H1 (cell line): ENCODE measurements at regions not wholly inside any gene's neighbourhood (a gene's known extent, or its start where the extent isn't known, plus 50 kb on each side); places are given as distances from the start of the nearest gene placed in this dataset.
A peak's percentile ranks its signal among the peaks of the same experiment; 100 is the strongest.

Source experiments
- CTCF ChIA-PET: fragments of 300-600 bp; sonication (Branson Sonifier 250); formaldehyde crosslinking; loops from one replicate; lab custom pipeline; 2021; ENCODE audit not compliant: partially characterized antibody; lab: Charles Lee
- POLR2A ChIA-PET: fragments of 300-600 bp; sonication (Branson Sonifier 250); formaldehyde crosslinking; loops from one replicate; lab custom pipeline; 2021; ENCODE audit warnings: inconsistent platforms; ENCODE audit not compliant: partially characterized antibody; lab: Charles Lee
- DNase-seq, 2 experiments: peaks; one replicate each; pipeline versions ENCODE4 v3.0.0 to v3.0.0-alpha.2; 2010 to 2022; ENCODE audit warnings: low spot score in 2 of 2, low read depth in 1 of 2, mixed read lengths in 1 of 2
- FAIRE-seq: peaks from 2 replicates; lab custom pipeline; 2011; peaks lifted over from hg19 to GRCh38; lab: Jason Lieb, UNC
- H2AFZ ChIP-seq: 2 replicates; pipeline ENCODE4 v1.8.1; 2012; ENCODE audit warnings: low read length, inconsistent platforms
- H2AK5ac ChIP-seq: 2 replicates; pipeline ENCODE4 v1.6.1; 2013; ENCODE audit warnings: low read depth, low read length
- H2BK120ac ChIP-seq: replicated peaks from 2 replicates; pipeline ENCODE3; 2013; ENCODE audit warnings: low read depth, low read length, inconsistent platforms
- H2BK12ac ChIP-seq: 2 replicates; pipeline ENCODE4 v1.6.1; 2013; ENCODE audit warnings: low read depth, low read length
- H2BK15ac ChIP-seq: 2 replicates; pipeline ENCODE4 v1.6.1; 2013; ENCODE audit warnings: low read length
- H2BK20ac ChIP-seq: 2 replicates; pipeline ENCODE4 v1.6.1; 2013; ENCODE audit warnings: low read length
- H2BK5ac ChIP-seq: 2 replicates; pipeline ENCODE4 v1.6.1; 2013; ENCODE audit warnings: low read depth, low read length
- H3K14ac ChIP-seq: 2 replicates; pipeline ENCODE4 v1.6.1; 2013; ENCODE audit warnings: inconsistent platforms; ENCODE audit not compliant: insufficient read length
- H3K18ac ChIP-seq: 2 replicates; pipeline ENCODE4 v1.6.1; 2013; ENCODE audit warnings: low read length; ENCODE audit errors: extremely low read depth
- H3K23ac ChIP-seq: 2 replicates; pipeline ENCODE4 v1.6.1; 2013; ENCODE audit warnings: inconsistent platforms; ENCODE audit not compliant: insufficient read length
- H3K23me2 ChIP-seq: 2 replicates; pipeline ENCODE4 v1.6.1; 2013; ENCODE audit warnings: low read depth, low read length
- H3K27ac ChIP-seq: 2 replicates; pipeline ENCODE4 v1.6.1; 2011; ENCODE audit warnings: low read depth, low read length, inconsistent platforms
- H3K27me3 ChIP-seq, 4 experiments: replicated peaks in 1 of 4; 1 replicate in 1 of 4; 2 replicates in 3 of 4; pipeline versions ENCODE4 v1.6.1 to v1.8.1; 2011 to 2013; ENCODE audit warnings: low read length in 3 of 4, mild to moderate bottlenecking in 3 of 4, inconsistent platforms in 2 of 4, mixed read lengths in 2 of 4, moderate library complexity in 1 of 4; ENCODE audit not compliant: control insufficient read depth in 3 of 4, insufficient read depth in 3 of 4; ENCODE audit errors: extremely low read depth in 1 of 4
- H3K36me3 ChIP-seq, 4 experiments: 2 replicates each; pipeline versions ENCODE4 v1.6.1 to v1.8.1; 2011 to 2013; ENCODE audit warnings: mild to moderate bottlenecking in 4 of 4, low read length in 3 of 4, moderate library complexity in 2 of 4, control low read depth in 1 of 4, inconsistent platforms in 1 of 4; ENCODE audit not compliant: insufficient read depth in 4 of 4, control insufficient read depth in 2 of 4
- H3K4ac ChIP-seq: replicated peaks from 2 replicates; pipeline ENCODE3; 2013; ENCODE audit warnings: low read length, low read depth, mixed read lengths, inconsistent platforms; ENCODE audit not compliant: insufficient read length
- H3K4me1 ChIP-seq, 4 experiments: replicated peaks in 1 of 4; 1 replicate in 1 of 4; 2 replicates in 3 of 4; pipeline versions ENCODE4 v1.6.1 to v1.8.1; 2011 to 2013; ENCODE audit warnings: low read length in 3 of 4, inconsistent platforms in 2 of 4, mixed read lengths in 1 of 4; ENCODE audit not compliant: insufficient read depth in 4 of 4, control insufficient read depth in 3 of 4
- H3K4me2 ChIP-seq, 2 experiments: 2 replicates each; pipeline versions ENCODE4 v1.6.1 to v1.8.1; 2011 to 2013; ENCODE audit warnings: low read depth in 2 of 2, low read length in 2 of 2, control low read depth in 1 of 2, inconsistent platforms in 1 of 2, mild to moderate bottlenecking in 1 of 2; ENCODE audit not compliant: insufficient read depth in 1 of 2
- H3K4me3 ChIP-seq, 4 experiments: fragments of 200-600, 300-600 bp in 1 of 4; sonication (generic), shearing (Covaris generic), sonication (Bioruptor Twin) in 1 of 4; 2 replicates each; pipeline versions ENCODE4 v1.5.1 to v1.8.1; 2011 to 2016; ENCODE audit warnings: low read length in 4 of 4, low read depth in 3 of 4, control low read depth in 2 of 4, inconsistent platforms in 2 of 4, mild to moderate bottlenecking in 2 of 4, mixed read lengths in 1 of 4, moderate library complexity in 1 of 4; ENCODE audit not compliant: insufficient read depth in 2 of 4; ENCODE audit errors: extremely low read depth in 1 of 4
- H3K56ac ChIP-seq: replicated peaks from 2 replicates; pipeline ENCODE3; 2013; ENCODE audit warnings: low read depth, mild to moderate bottlenecking, mixed read lengths, low read length, inconsistent platforms; ENCODE audit not compliant: insufficient read length
- H3K79me1 ChIP-seq: 2 replicates; pipeline ENCODE4 v1.6.1; 2013; ENCODE audit warnings: low read depth, low read length, control low read depth
- H3K79me2 ChIP-seq, 2 experiments: 2 replicates each; pipeline versions ENCODE4 v1.6.1 to v1.8.1; 2012 to 2013; ENCODE audit warnings: low read length in 2 of 2, mild to moderate bottlenecking in 2 of 2, inconsistent platforms in 1 of 2; ENCODE audit not compliant: insufficient read depth in 2 of 2, control insufficient read depth in 1 of 2
- H3K9ac ChIP-seq, 4 experiments: replicated peaks in 1 of 4; 1 replicate in 1 of 4; 2 replicates in 3 of 4; pipeline versions ENCODE4 v1.6.1 to v1.8.1; 2011 to 2013; ENCODE audit warnings: low read depth in 3 of 4, low read length in 3 of 4, control low read depth in 2 of 4, mild to moderate bottlenecking in 2 of 4, moderate library complexity in 2 of 4, inconsistent platforms in 1 of 4; ENCODE audit errors: extremely low read depth in 1 of 4
- H3K9me3 ChIP-seq, 2 experiments: 2 replicates each; pipeline versions ENCODE4 v1.6.1 to v1.8.1; 2012 to 2013; ENCODE audit warnings: mild to moderate bottlenecking in 2 of 2, moderate library complexity in 2 of 2, control low read depth in 1 of 2, inconsistent platforms in 1 of 2, low read depth in 1 of 2, low read length in 1 of 2, mixed read lengths in 1 of 2; ENCODE audit not compliant: insufficient read depth in 2 of 2
- H4K20me1 ChIP-seq, 2 experiments: replicated peaks in 1 of 2; 2 replicates each; pipeline versions ENCODE3 to v1.8.1; 2011 to 2013; ENCODE audit warnings: inconsistent platforms in 2 of 2, low read length in 2 of 2, mild to moderate bottlenecking in 1 of 2; ENCODE audit not compliant: insufficient read depth in 2 of 2, control insufficient read depth in 1 of 2
- H4K5ac ChIP-seq: 2 replicates; pipeline ENCODE4 v1.6.1; 2013; ENCODE audit warnings: low read length, low read depth, mixed read lengths, inconsistent platforms; ENCODE audit not compliant: insufficient read length
- H4K8ac ChIP-seq: 2 replicates; pipeline ENCODE4 v1.8.0; 2013; ENCODE audit warnings: mild to moderate bottlenecking, moderate library complexity, low read length, inconsistent platforms; ENCODE audit not compliant: insufficient read depth; ENCODE audit errors: extremely low read depth
- H4K91ac ChIP-seq: replicated peaks from 2 replicates; pipeline ENCODE3; 2013; ENCODE audit warnings: low read length, mixed read lengths, inconsistent platforms; ENCODE audit not compliant: insufficient read length
- CHD1 ChIP-seq: IDR thresholded peaks from 2 replicates; pipeline ENCODE4 v1.6.1; 2012; ENCODE audit warnings: low read depth, low read length, improper control_type of control experiment
- MAFK ChIP-seq: IDR thresholded peaks from 2 replicates; pipeline ENCODE4 v1.6.1; 2012; ENCODE audit warnings: low read depth, mild to moderate bottlenecking, improper control_type of control experiment, low read length
- NANOG ChIP-seq: IDR thresholded peaks from 2 replicates; pipeline ENCODE4 v1.6.1; 2011; ENCODE audit warnings: low read length, low read depth, mild to moderate bottlenecking, inconsistent platforms; ENCODE audit not compliant: insufficient read depth, poor library complexity, severe bottlenecking
- SAP30 ChIP-seq: fragments of 300-600 bp; sonication (generic); IDR thresholded peaks from 2 replicates; pipeline ENCODE4 v1.7.1; 2012; ENCODE audit warnings: low read length, moderate library complexity, mild to moderate bottlenecking, inconsistent platforms; ENCODE audit not compliant: insufficient read depth, insufficient replicate concordance
- SIN3A ChIP-seq, 2 experiments: IDR thresholded peaks in 1 of 2; conservative IDR thresholded peaks in 1 of 2; 2 replicates each; pipeline ENCODE4 v1.6.1; 2011 to 2012; ENCODE audit warnings: low read length in 2 of 2, improper control_type of control experiment in 1 of 2, low read depth in 1 of 2, mild to moderate bottlenecking in 1 of 2
- TEAD4 ChIP-seq: IDR thresholded peaks from 2 replicates; pipeline ENCODE4 v1.6.1; 2012; ENCODE audit warnings: low read depth, low read length, inconsistent platforms, mixed read lengths
- USF2 ChIP-seq: IDR thresholded peaks from 2 replicates; pipeline ENCODE4 v1.6.1; 2011; ENCODE audit warnings: low read length, improper control_type of control experiment
- WGBS, 2 experiments: shearing (Covaris generic) in 1 of 2; methylation state at CpG; one replicate each; pipeline versions ENCODE4 v1.1.6 to v1.1.7; 2013 to 2015; ENCODE audit warnings: low lambda C conversion rate in 2 of 2, mixed read lengths in 2 of 2, inconsistent platforms in 1 of 2, low coverage in 1 of 2, missing lambda C conversion rate in 1 of 2; ENCODE audit not compliant: insufficient replicate concordance in 2 of 2, insufficient coverage in 1 of 2, insufficient read length in 1 of 2; ENCODE audit errors: extremely low coverage in 1 of 2, missing lambda C conversion rate in 1 of 2; 5-methylcytosine and 5-hydroxymethylcytosine counted together

- H2BK120ac ChIP-seq = no peak overlapping the region
- H2BK12ac ChIP-seq = no peak overlapping the region
- peaks cover 0 to 1% of the 10 kb centered on the region in 2 experiments for H4K20me1 ChIP-seq
- no peaks in the 10 kb centered on the region for H3K27me3 ChIP-seq
- no peak overlapping the region for H3K23ac ChIP-seq
- no peak overlapping the region for H2BK20ac ChIP-seq
- H4K5ac ChIP-seq = no peak overlapping the region
- no peak for FAIRE-seq
- peak in 1 of 2 experiments; percentile 72 for DNase-seq
- H2AK5ac ChIP-seq = no peak overlapping the region
- no peak overlapping the region for H4K8ac ChIP-seq
- no peaks in the 10 kb centered on the region; the same call in 1 of the 2 replicates for H3K23me2 ChIP-seq
- H3K9me3 ChIP-seq = no peaks in the 10 kb centered on the region
- no peak overlapping the region for H3K9ac ChIP-seq
- no peak overlapping the region for H3K56ac ChIP-seq
- H2BK5ac ChIP-seq = no peak overlapping the region
- no peak overlapping the region for H3K4me2 ChIP-seq
- no peak overlapping the region for H3K27ac ChIP-seq
- CTCF ChIA-PET = interaction anchor here (0.6 to 2.6 kb wide), 7 partner anchors 9 to 335 kb away, joined by 3 to 8 read pairs (median 3); no protein-coding TSS in a partner anchor
- POLR2A ChIA-PET = interaction anchor here (1.2 kb wide), 1 partner anchor 21 kb away, joined by 3 read pairs; no protein-coding TSS in a partner anchor
- H3K4me1 ChIP-seq = no peaks in the 10 kb centered on the region
- no peak overlapping the region for H2AFZ ChIP-seq
- no peaks in the 10 kb centered on the region for H3K79me1 ChIP-seq
- H3K4me3 ChIP-seq = no peak overlapping the region
- H3K36me3 ChIP-seq = no peaks in the 10 kb centered on the region
- H3K4ac ChIP-seq = no peak overlapping the region
- TF ChIP-seq SAP30 = no peak
- TF ChIP-seq TEAD4 = peak; percentile 74; the same call in 1 of the 2 replicates
- TF ChIP-seq USF2 = no peak
- no peak for TF ChIP-seq MAFK
- TF ChIP-seq NANOG = no peak
- TF ChIP-seq CHD1 = no peak
- 0 out of 4 replicates have a peak, but pooled peaks of 1 of the 2 experiments have one; percentile 42 for TF ChIP-seq SIN3A (conservative IDR thresholded peaks at IDR 0.05 in 1 of 2, IDR thresholded peaks at IDR 0.05 in 1 of 2; ENCODE audit: low read depth in 1 of 2, low read length in 2 of 2)
- TF ChIP-seq, all 59 proteins: peak for 2
- Histone ChIP-seq H3K79me2 (no peaks in the 10 kb centered on the region), H3K14ac (no peak overlapping the region), H2BK15ac (no peak overlapping the region), H4K91ac (no peak overlapping the region), H3K18ac (no peak overlapping the region)
- WGBS, 2 experiments = 42% methylated on average over 8 of the region's 8 CpGs; no CpG with 5 or more reads in 1 of the 2 experiments
Observed at GRCh38 chr1:29752141-29752540, 515.8 kb downstream of the PTPRU start.
